ENCODE measurements at regions not wholly inside any gene's neighbourhood (a gene's known extent, or its start where the extent isn't known, plus 50 kb on each side); places are given as distances from the start of the nearest gene placed in this dataset.

GRCh38 chr10:131848741-131849590 lies 51.8 kb upstream of the PPP2R2D start:
- Mint-ChIP-seq H3K4me1 (no peaks in the 10 kb centered on the region), H3K36me3 (ENCODE audit: low read depth) (peaks cover 3% of the 10 kb centered on the region), H3K9me3 (peaks cover 9% of the 10 kb centered on the region), H3K27ac (no peak overlapping the region), H3K4me3 (no peak overlapping the region), H3K27me3 (no peaks in the 10 kb centered on the region)
- DNase-seq = no peak
- intact Hi-C loops (cut with micrococcal nuclease) = no loop called here

- intact Hi-C loops (cut with micrococcal nuclease) = no loop called here
- H3K9me3 Mint-ChIP-seq = peaks cover 9% of the 10 kb centered on the region
- H3K4me3 Mint-ChIP-seq = no peak overlapping the region
- H3K27me3 Mint-ChIP-seq = no peaks in the 10 kb centered on the region
- no peaks in the 10 kb centered on the region for H3K4me1 Mint-ChIP-seq
- no peak overlapping the region for H3K27ac Mint-ChIP-seq
- H3K36me3 Mint-ChIP-seq (ENCODE audit: low read depth) = peaks cover 3% of the 10 kb centered on the region
- DNase-seq = no peak
Measured at GRCh38 chr10:131849591-131850382, 51.0 kb upstream of the PPP2R2D start.

- H3K36me3 Mint-ChIP-seq (ENCODE audit: low read depth) = peaks cover 3% of the 10 kb centered on the region
- H3K27ac Mint-ChIP-seq = no peak overlapping the region
- H3K4me1 Mint-ChIP-seq = no peaks in the 10 kb centered on the region
- no peak for DNase-seq
- no peaks in the 10 kb centered on the region for H3K27me3 Mint-ChIP-seq
- H3K4me3 Mint-ChIP-seq = no peak overlapping the region
- intact Hi-C loops (cut with micrococcal nuclease) = no loop called here
- peaks cover 9% of the 10 kb centered on the region for H3K9me3 Mint-ChIP-seq
Measured at GRCh38 chr10:131850383-131850870, 50.4 kb upstream of the PPP2R2D start.
